SU-DHL-6 (cell line): ENCODE measurements at regions not wholly inside any gene's neighbourhood (a gene's known extent, or its start where the extent isn't known, plus 50 kb on each side); places are given as distances from the start of the nearest gene placed in this dataset.

ENCODE experiments used
- EZH2phosphoT487 ChIP-seq: fragments of 200-600 bp; sonication (generic), shearing (Covaris generic); conservative IDR thresholded peaks from 2 replicates; pipeline ENCODE4 v1.6.1; 2018; ENCODE audit warnings: mild to moderate bottlenecking, antibody characterized with exemption, low read length, moderate library complexity, mixed read lengths
- TF ChIP-seq, protein P1 (sequence below): fragments of 200-600 bp; sonication (generic); IDR thresholded peaks from one replicate; pipeline ENCODE4 v1.5.1; 2017; ENCODE audit warnings: antibody characterized with exemption, mild to moderate bottlenecking, low read length, moderate library complexity; ENCODE audit not compliant: insufficient read depth, poor library complexity, severe bottlenecking

- no peak for TF ChIP-seq EZH2phosphoT487
- TF ChIP-seq, protein P1, sequence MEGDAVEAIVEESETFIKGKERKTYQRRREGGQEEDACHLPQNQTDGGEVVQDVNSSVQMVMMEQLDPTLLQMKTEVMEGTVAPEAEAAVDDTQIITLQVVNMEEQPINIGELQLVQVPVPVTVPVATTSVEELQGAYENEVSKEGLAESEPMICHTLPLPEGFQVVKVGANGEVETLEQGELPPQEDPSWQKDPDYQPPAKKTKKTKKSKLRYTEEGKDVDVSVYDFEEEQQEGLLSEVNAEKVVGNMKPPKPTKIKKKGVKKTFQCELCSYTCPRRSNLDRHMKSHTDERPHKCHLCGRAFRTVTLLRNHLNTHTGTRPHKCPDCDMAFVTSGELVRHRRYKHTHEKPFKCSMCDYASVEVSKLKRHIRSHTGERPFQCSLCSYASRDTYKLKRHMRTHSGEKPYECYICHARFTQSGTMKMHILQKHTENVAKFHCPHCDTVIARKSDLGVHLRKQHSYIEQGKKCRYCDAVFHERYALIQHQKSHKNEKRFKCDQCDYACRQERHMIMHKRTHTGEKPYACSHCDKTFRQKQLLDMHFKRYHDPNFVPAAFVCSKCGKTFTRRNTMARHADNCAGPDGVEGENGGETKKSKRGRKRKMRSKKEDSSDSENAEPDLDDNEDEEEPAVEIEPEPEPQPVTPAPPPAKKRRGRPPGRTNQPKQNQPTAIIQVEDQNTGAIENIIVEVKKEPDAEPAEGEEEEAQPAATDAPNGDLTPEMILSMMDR = no peak
These were observed 457.7 kb upstream of the SYT1 start for GRCh38 chr12:78406828-78407227.
